ENCODE measurements at regions not wholly inside any gene's neighbourhood (a gene's known extent, or its start where the extent isn't known, plus 50 kb on each side); places are given as distances from the start of the nearest gene placed in this dataset.
"Not testable (repeated sequence)": the region's sequence is repeated elsewhere in the genome, so short reads cannot be mapped to it uniquely, and the experiment has no call there.

DNA sequence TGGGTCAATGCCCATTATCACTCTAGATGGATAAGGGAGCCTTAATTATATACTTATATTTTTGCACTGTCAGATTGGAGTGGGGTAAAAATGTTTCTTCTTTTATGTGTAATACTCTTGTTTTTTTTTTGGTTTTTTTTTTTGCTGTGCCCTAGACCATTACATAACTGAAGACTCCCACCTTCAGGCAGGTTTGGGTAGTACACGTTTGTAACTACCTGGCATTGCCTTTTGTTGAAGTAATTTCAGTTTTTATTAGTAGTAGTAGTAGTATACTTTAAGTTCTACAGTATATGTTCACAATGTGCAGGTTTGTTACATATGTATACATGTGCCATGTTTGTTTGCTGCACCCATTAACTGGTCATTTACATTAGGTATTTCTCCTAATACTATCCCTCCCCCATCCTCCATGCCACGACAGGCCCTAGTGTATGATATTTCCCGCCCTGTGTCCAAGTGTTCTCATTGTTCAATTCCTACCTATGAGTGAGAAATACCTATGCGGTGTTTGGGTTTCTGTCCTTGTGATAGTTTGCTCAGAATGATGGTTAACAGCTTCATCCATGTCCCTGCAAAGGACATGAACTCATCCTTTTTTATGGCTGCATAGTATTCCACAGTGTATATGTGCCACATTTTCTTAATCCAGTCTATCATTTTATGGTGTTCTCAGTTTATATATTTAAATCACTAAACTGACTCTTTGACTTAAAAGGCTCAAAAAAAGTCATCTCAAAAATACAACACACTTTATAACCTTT, 109.2 kb upstream of the FBXO28 start:
- not testable (repeated sequence) for H3K9me3 ChIP-seq (ENCODE audit: low read length); H3K4me1 ChIP-seq (ENCODE audit: insufficient read depth, low read length); H3K27me3 ChIP-seq (ENCODE audit: control insufficient read depth in 1 of 2, insufficient read depth in 2 of 2, low read length in 2 of 2)

DNA sequence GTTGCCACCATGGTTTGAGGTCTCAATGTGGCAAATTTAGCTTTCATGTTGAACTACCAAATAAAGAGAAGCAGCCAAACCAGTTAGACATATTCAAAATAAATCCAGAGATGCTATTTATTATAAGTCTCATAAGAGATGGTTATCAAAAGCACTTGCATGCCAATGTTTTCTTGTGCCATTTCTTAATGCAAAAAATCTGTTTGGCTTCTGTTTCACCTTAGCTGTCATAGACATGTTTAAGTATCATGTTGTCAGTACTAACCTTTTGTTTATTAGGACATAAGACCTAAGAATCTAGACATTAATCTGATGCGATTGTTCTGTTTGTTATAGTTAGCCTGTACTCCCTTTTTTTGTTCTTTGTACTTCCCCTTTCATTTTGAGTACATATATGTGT, 110.0 kb upstream of the FBXO28 start:
- not testable (repeated sequence) for H3K9ac ChIP-seq (ENCODE audit: low read length)

More for the DNA sequence above, 109.2 kb upstream of the FBXO28 start:
- H3K9ac ChIP-seq (ENCODE audit: low read length); H3K4me3 ChIP-seq (ENCODE audit: low read depth in 1 of 2, low read length in 2 of 2); H3K36me3 ChIP-seq (ENCODE audit: insufficient read depth, low read length); H3K27ac ChIP-seq (ENCODE audit: low read depth, low read length): not testable (repeated sequence)

DNA sequence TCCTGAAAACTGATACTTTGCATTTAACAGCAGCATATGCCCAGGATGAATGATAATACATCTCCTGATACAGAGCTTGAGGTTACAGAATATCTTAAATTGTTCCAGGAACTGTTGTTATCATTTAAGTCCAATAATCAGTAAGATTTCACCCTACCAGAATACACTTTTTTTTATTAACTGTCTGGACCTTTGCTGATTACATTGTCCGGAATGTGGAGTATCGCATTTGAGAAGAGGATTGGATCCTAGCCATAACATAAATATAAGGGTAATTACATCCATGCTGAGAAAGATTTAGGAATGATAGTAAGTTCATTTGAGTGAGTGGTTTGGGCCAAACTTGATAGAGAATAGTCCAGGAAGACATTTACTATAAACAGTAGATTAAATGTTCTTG, 112.2 kb upstream of the FBXO28 start:
- not testable (repeated sequence) for H3K27ac ChIP-seq (ENCODE audit: low read depth, low read length); H3K27me3 ChIP-seq (ENCODE audit: control insufficient read depth in 1 of 2, insufficient read depth in 2 of 2, low read length in 2 of 2); H3K9ac ChIP-seq (ENCODE audit: low read length); H3K4me3 ChIP-seq (ENCODE audit: low read depth in 1 of 2, low read length in 2 of 2); H3K36me3 ChIP-seq (ENCODE audit: insufficient read depth, low read length); H3K4me1 ChIP-seq (ENCODE audit: insufficient read depth, low read length); H3K9me3 ChIP-seq (ENCODE audit: low read length)

More for the DNA sequence above, 110.0 kb upstream of the FBXO28 start:
- not testable (repeated sequence) for H3K36me3 ChIP-seq (ENCODE audit: insufficient read depth, low read length); H3K27me3 ChIP-seq (ENCODE audit: control insufficient read depth in 1 of 2, insufficient read depth in 2 of 2, low read length in 2 of 2); H3K4me3 ChIP-seq (ENCODE audit: low read depth in 1 of 2, low read length in 2 of 2); H3K27ac ChIP-seq (ENCODE audit: low read depth, low read length); H3K4me1 ChIP-seq (ENCODE audit: insufficient read depth, low read length); H3K9me3 ChIP-seq (ENCODE audit: low read length)

DNA sequence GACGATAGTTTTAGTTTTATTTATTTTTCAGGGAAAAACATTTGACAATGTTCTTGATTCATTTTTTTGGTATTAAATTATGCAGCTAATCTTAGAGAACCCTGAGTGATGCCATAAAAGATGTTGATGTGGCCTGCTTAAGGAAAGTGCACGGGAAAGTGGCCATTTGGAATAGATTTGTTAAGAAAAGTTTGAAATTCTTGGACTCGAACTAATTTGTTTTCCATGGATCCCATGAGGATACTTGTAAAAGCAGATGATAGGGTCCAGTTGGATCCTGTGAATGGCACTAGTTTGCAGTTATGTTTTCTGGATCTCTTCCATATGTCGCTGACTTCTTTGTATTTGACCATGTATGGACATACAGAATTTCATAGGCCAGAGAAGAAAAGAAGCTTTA, 114.2 kb upstream of the FBXO28 start:
- not testable (repeated sequence) for H3K4me3 ChIP-seq (ENCODE audit: low read depth in 1 of 2, low read length in 2 of 2); H3K4me1 ChIP-seq (ENCODE audit: insufficient read depth, low read length); H3K27ac ChIP-seq (ENCODE audit: low read depth, low read length); H3K9me3 ChIP-seq (ENCODE audit: low read length); H3K36me3 ChIP-seq (ENCODE audit: insufficient read depth, low read length); H3K9ac ChIP-seq (ENCODE audit: low read length); H3K27me3 ChIP-seq (ENCODE audit: control insufficient read depth in 1 of 2, insufficient read depth in 2 of 2, low read length in 2 of 2)

DNA sequence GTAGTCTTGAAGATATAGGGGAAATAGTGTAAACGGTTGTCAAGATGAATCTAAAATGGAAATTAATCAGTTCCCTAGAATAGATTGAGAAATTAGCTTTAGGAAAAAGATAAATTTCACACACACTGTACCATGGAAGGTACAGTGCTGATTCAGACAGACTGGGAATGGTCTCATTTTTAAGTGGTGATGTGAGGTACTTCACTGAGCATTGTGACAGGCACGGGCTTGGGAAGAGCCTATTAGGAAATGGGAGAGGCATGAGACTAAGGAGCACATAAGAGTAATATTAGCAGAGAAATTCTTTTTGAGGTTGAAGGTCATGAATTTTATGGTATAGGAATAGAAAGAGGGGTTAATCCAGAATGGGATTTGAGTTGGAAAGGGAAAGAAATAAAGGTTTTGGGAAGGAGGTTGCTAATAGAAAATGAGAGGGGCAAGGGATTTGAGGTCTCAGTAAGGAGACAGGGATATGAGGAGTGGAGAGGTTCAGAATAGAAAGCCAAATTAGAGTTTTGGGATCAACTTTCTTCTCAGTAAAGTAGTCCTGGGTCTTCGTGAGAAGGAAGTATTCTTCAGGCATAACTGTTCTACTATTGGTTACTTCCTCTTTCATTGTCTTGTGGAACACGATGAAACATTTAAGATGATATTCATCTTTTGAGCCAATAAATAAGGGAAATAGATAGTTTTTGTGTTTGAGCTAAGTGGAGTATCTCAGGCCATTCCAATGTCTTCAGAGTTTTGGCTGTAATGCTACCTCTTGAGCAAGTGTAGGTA, 115.0 kb upstream of the FBXO28 start:
- H3K27me3 ChIP-seq (ENCODE audit: control insufficient read depth in 1 of 2, insufficient read depth in 2 of 2, low read length in 2 of 2); H3K4me3 ChIP-seq (ENCODE audit: low read depth in 1 of 2, low read length in 2 of 2); H3K9me3 ChIP-seq (ENCODE audit: low read length); H3K9ac ChIP-seq (ENCODE audit: low read length); H3K4me1 ChIP-seq (ENCODE audit: insufficient read depth, low read length); H3K27ac ChIP-seq (ENCODE audit: low read depth, low read length); H3K36me3 ChIP-seq (ENCODE audit: insufficient read depth, low read length): not testable (repeated sequence)

DNA sequence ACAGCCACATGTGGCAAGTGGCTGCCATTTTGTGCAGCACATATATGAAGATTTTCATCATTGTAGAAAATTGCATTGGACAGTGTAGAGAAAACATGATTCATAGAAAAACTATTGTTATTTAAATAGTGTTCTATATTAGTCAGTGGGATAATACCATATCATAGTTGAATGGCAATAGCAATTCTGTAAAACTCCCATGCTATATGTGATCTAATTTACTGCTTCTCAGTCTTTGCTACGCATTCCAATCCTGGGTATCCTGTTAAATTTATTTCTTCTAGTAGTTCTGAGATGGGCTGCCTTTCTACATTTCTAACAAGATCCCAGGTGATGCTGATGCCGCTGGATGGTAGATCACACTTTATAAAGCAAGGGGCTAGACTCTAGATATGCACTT, 117.5 kb upstream of the FBXO28 start:
- H3K9me3 ChIP-seq (ENCODE audit: low read length); H3K9ac ChIP-seq (ENCODE audit: low read length); H3K36me3 ChIP-seq (ENCODE audit: insufficient read depth, low read length); H3K4me1 ChIP-seq (ENCODE audit: insufficient read depth, low read length); H3K4me3 ChIP-seq (ENCODE audit: low read depth in 1 of 2, low read length in 2 of 2); H3K27me3 ChIP-seq (ENCODE audit: control insufficient read depth in 1 of 2, insufficient read depth in 2 of 2, low read length in 2 of 2); H3K27ac ChIP-seq (ENCODE audit: low read depth, low read length): not testable (repeated sequence)

DNA sequence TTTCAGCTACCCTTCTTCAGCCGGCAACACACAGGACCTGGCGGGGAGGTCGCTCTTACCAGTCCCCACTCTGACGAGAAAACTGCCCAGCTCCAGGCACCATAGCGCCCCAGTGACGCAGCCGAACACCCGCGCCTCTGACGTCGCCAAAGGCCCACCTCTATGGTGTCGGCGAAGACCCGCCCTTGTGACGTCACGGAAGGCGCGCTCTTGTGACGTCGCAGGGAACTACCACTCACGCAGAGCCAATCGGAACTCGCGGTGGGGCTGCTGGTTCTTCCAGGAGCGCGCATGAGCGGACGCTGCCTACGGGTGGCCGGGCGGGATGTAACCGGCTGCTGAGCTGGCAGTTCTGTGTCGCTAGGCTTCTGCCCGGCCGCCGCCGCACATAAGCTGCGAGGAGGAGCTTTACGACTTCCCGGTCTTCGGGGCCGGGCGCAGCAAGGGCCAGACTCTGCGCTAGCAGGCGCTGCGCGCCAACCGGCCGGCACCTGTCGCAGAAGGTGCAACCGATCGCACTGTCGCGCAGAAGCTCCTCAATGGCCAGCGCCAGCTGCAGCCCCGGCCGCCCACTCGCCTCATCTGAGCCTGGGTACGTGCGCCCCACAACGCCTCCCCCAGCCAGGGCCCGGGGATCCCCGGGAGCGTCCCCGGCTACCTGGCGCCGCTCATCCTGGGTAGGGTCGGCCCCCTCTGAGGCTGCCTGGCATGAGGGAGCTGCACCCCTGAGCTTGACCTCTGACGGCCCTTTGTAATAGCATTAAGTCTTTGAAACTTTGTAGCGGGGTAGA, 121.3 kb upstream of the FBXO28 start:
- H3K36me3 ChIP-seq (ENCODE audit: insufficient read depth, low read length); H3K4me1 ChIP-seq (ENCODE audit: insufficient read depth, low read length); H3K9ac ChIP-seq (ENCODE audit: low read length); H3K9me3 ChIP-seq (ENCODE audit: low read length); H3K27ac ChIP-seq (ENCODE audit: low read depth, low read length); H3K27me3 ChIP-seq (ENCODE audit: control insufficient read depth in 1 of 2, insufficient read depth in 2 of 2, low read length in 2 of 2): not testable (repeated sequence)
- peak overlapping the region; percentile 50 to 53 for H3K4me3 ChIP-seq (ENCODE audit: low read depth in 1 of 2, low read length in 2 of 2)

DNA sequence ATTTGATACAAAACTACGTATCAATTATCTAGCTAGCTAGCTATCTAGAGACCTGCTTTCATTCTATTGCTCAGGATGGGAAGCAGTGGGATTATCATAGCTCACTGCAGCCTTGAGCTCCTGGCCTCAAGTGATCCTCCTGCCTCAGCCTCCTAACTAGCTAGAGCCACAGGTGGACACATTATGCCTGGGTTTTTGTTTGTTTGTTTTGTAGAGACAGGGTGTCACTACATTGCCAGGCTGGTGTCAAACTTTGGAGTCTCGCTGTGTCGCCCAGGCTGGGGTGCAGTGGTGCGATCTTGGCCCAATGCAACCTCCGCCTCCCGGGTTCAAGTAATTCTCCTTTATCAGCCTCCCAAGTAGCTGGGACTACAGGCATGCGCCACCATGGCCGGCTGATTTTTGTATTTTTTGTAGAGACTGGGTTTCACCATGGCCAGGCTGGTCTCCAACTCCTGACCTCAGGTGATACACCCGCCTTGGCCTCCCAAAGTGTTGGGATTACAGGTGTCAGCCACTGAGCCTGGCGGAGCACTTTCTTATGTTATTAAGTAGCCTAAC, 122.5 kb upstream of the FBXO28 start:
- H3K27me3 ChIP-seq (ENCODE audit: control insufficient read depth in 1 of 2, insufficient read depth in 2 of 2, low read length in 2 of 2); H3K9ac ChIP-seq (ENCODE audit: low read length); H3K36me3 ChIP-seq (ENCODE audit: insufficient read depth, low read length); H3K9me3 ChIP-seq (ENCODE audit: low read length); H3K27ac ChIP-seq (ENCODE audit: low read depth, low read length); H3K4me3 ChIP-seq (ENCODE audit: low read depth in 1 of 2, low read length in 2 of 2); H3K4me1 ChIP-seq (ENCODE audit: insufficient read depth, low read length): not testable (repeated sequence)

DNA sequence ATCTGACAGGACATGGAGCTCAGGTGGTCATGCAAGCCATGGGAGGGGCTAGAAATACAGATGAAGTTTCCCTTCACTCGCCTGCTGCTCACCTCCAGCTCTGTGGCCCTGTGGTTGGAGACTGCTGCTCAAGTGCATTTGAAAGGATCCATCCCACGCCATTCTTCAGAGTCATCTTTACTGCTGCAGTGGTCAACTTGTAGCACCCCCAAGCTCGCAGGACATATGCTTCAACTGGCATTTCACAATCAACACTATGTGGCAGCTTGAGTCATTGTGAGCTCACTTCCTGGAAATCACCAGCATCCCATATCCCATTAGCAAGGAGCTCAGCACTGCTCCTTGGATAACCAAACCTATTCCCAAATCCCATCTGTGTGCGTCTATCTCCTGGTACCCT, 116.2 kb upstream of the TP53BP2 start:
- not testable (repeated sequence) for H3K27ac ChIP-seq (ENCODE audit: low read depth, low read length); H3K27me3 ChIP-seq (ENCODE audit: control insufficient read depth in 1 of 2, insufficient read depth in 2 of 2, low read length in 2 of 2); H3K4me1 ChIP-seq (ENCODE audit: insufficient read depth, low read length); H3K4me3 ChIP-seq (ENCODE audit: low read depth in 1 of 2, low read length in 2 of 2); H3K36me3 ChIP-seq (ENCODE audit: insufficient read depth, low read length); H3K9ac ChIP-seq (ENCODE audit: low read length); H3K9me3 ChIP-seq (ENCODE audit: low read length)

DNA sequence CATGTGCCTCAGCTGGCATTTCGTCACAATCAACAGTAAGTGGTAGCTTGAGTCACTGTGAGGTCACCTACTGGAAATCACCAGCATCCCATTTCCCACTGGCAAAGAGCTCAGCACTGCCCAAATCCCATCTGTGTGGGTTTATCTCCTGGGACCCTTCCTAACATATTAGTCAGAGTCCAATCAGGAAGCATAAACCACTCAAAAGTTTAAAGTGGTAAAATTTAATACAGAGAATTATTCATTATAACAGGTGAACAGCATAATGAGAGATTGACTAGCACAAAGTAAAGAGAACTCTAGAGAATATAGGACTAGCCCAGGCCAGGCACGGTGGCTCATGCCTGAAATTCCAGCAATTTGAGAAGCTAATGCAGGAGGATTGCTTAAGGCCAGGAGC, 107.1 kb upstream of the TP53BP2 start:
- H3K9me3 ChIP-seq (ENCODE audit: low read length); H3K27ac ChIP-seq (ENCODE audit: low read depth, low read length); H3K4me3 ChIP-seq (ENCODE audit: low read depth in 1 of 2, low read length in 2 of 2); H3K4me1 ChIP-seq (ENCODE audit: insufficient read depth, low read length); H3K36me3 ChIP-seq (ENCODE audit: insufficient read depth, low read length); H3K9ac ChIP-seq (ENCODE audit: low read length); H3K27me3 ChIP-seq (ENCODE audit: control insufficient read depth in 1 of 2, insufficient read depth in 2 of 2, low read length in 2 of 2): not testable (repeated sequence)

DNA sequence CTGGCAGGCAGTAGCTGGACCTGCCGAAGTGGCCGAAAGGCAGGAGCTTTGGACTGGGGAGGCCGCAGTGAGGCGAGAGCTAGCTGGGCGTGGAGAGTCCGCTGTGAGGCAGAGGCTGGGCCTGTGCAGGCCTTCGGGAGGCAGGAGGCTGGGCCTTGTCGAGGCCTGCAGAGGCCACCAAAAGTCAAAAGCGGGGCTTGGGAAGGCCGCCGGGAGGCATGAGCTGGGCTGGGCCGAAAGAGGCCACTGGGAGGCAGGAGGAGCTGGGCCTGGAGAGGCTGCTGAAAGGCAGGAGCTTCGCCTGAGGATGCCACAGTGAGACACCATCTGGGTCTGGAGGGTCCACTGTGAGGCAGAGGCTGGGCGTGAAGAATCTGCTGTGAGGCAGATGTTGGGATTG, 105.8 kb upstream of the TP53BP2 start:
- H3K9me3 ChIP-seq (ENCODE audit: low read length) = not testable (repeated sequence)

More for the DNA sequence above, 105.8 kb upstream of the TP53BP2 start:
- H3K36me3 ChIP-seq (ENCODE audit: insufficient read depth, low read length); H3K27me3 ChIP-seq (ENCODE audit: control insufficient read depth in 1 of 2, insufficient read depth in 2 of 2, low read length in 2 of 2); H3K27ac ChIP-seq (ENCODE audit: low read depth, low read length); H3K9ac ChIP-seq (ENCODE audit: low read length); H3K4me1 ChIP-seq (ENCODE audit: insufficient read depth, low read length); H3K4me3 ChIP-seq (ENCODE audit: low read depth in 1 of 2, low read length in 2 of 2): not testable (repeated sequence)
